ENCODE measurements at regions not wholly inside any gene's neighbourhood (a gene's known extent, or its start where the extent isn't known, plus 50 kb on each side); places are given as distances from the start of the nearest gene placed in this dataset.

GRCh38 chr2:12059616-12060441 lies 313.4 kb downstream of the LPIN1 start:
- no peak overlapping the region for H3K9ac ChIP-seq (ENCODE audit: low read length in 5 of 5)
- peaks cover 0 to 11% (median 0%) of the 10 kb centered on the region in 5 donors for H3K4me1 ChIP-seq (ENCODE audit: control insufficient read depth in 5 of 5, insufficient read depth in 5 of 5, low read length in 5 of 5)
- no peaks in the 10 kb centered on the region for H3K36me3 ChIP-seq (ENCODE audit: control insufficient read depth in 5 of 5, insufficient read depth in 5 of 5, low read length in 5 of 5)
- H3K27ac ChIP-seq (ENCODE audit: low read depth, low read length) = no peak overlapping the region
- peaks cover 0 to 2% (median 0%) of the 10 kb centered on the region in 5 donors for H3K27me3 ChIP-seq (ENCODE audit: control insufficient read depth in 5 of 5, insufficient read depth in 4 of 5, low read length in 5 of 5)
- no peak overlapping the region for H3K4me3 ChIP-seq (ENCODE audit: low read depth in 1 of 5, low read length in 5 of 5)
- no peaks in the 10 kb centered on the region for H3K9me3 ChIP-seq (ENCODE audit: control insufficient read depth in 5 of 5, low read length in 5 of 5)

GRCh38 chr2:12060886-12061285 lies 314.5 kb downstream of the LPIN1 start:
- Histone ChIP-seq H3K36me3 (ENCODE audit: control insufficient read depth in 5 of 5, insufficient read depth in 5 of 5, low read length in 5 of 5) (no peaks in the 10 kb centered on the region), H3K9ac (ENCODE audit: low read length in 5 of 5) (no peak overlapping the region), H3K4me3 (ENCODE audit: low read depth in 1 of 5, low read length in 5 of 5) (no peak overlapping the region), H3K4me1 (ENCODE audit: control insufficient read depth in 5 of 5, insufficient read depth in 5 of 5, low read length in 5 of 5) (peaks cover 0 to 11% (median 0%) of the 10 kb centered on the region in 5 donors), H3K9me3 (ENCODE audit: control insufficient read depth in 5 of 5, low read length in 5 of 5) (no peaks in the 10 kb centered on the region), H3K27ac (ENCODE audit: low read depth, low read length) (no peak overlapping the region), H3K27me3 (ENCODE audit: control insufficient read depth in 5 of 5, insufficient read depth in 4 of 5, low read length in 5 of 5) (peaks cover 0 to 2% (median 0%) of the 10 kb centered on the region in 5 donors)

DNA sequence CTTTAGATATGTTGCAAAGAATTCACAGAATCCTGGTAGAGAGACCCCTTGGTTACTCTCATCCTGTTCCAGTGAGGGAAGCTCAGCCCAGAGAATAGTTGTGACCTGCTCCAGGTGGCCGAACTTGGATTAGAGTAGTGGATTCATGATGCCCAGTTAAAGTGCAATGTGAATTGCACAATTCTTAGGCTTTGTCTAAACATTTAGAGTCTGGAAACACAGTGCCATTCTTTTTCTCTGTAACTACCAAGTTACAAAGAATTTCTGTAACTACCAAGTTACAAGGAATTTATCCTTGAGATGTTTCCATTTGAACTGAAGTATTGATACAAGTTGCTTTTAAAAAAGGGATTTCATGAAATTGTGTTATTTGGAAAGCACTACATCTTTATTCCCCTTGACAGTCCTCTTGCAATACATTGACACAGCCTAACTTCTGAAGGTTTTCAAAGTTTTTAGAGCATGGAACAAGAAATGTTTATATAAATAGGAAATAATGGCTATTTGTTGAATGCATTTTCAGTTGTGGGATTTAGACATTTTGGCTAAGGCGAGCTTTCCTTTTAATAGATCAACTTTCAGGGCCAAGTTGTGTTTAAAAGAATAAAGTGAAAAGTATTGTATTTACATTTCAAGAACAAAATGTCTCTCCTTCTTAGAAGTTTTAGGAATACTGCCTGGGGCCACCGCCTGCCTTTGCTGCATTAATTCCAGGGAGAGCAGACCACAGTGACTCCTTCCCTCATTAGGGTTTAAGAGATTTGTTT lies 315.0 kb downstream of the LPIN1 start:
- no peak overlapping the region for H3K4me3 ChIP-seq (ENCODE audit: low read depth in 1 of 5, low read length in 5 of 5)
- peaks cover 0 to 11% (median 0%) of the 10 kb centered on the region in 5 donors for H3K4me1 ChIP-seq (ENCODE audit: control insufficient read depth in 5 of 5, insufficient read depth in 5 of 5, low read length in 5 of 5)
- no peak overlapping the region for H3K27ac ChIP-seq (ENCODE audit: low read depth, low read length)
- no peak overlapping the region for H3K9ac ChIP-seq (ENCODE audit: low read length in 5 of 5)
- no peaks in the 10 kb centered on the region for H3K9me3 ChIP-seq (ENCODE audit: control insufficient read depth in 5 of 5, low read length in 5 of 5)
- peaks cover 0 to under 1% (median 0%) of the 10 kb centered on the region in 5 donors for H3K27me3 ChIP-seq (ENCODE audit: control insufficient read depth in 5 of 5, insufficient read depth in 4 of 5, low read length in 5 of 5)
- no peaks in the 10 kb centered on the region for H3K36me3 ChIP-seq (ENCODE audit: control insufficient read depth in 5 of 5, insufficient read depth in 5 of 5, low read length in 5 of 5)

GRCh38 chr2:12062053-12062395 lies 315.6 kb downstream of the LPIN1 start:
- Histone ChIP-seq H3K9ac (ENCODE audit: low read length in 5 of 5) (no peak overlapping the region), H3K4me3 (ENCODE audit: low read depth in 1 of 5, low read length in 5 of 5) (no peak overlapping the region), H3K9me3 (ENCODE audit: control insufficient read depth in 5 of 5, low read length in 5 of 5) (no peaks in the 10 kb centered on the region), H3K27me3 (ENCODE audit: control insufficient read depth in 5 of 5, insufficient read depth in 4 of 5, low read length in 5 of 5) (no peaks in the 10 kb centered on the region), H3K4me1 (ENCODE audit: control insufficient read depth in 5 of 5, insufficient read depth in 5 of 5, low read length in 5 of 5) (peaks cover 0 to 9% (median 0%) of the 10 kb centered on the region in 5 donors), H3K36me3 (ENCODE audit: control insufficient read depth in 5 of 5, insufficient read depth in 5 of 5, low read length in 5 of 5) (no peaks in the 10 kb centered on the region), H3K27ac (ENCODE audit: low read depth, low read length) (no peak overlapping the region)

DNA sequence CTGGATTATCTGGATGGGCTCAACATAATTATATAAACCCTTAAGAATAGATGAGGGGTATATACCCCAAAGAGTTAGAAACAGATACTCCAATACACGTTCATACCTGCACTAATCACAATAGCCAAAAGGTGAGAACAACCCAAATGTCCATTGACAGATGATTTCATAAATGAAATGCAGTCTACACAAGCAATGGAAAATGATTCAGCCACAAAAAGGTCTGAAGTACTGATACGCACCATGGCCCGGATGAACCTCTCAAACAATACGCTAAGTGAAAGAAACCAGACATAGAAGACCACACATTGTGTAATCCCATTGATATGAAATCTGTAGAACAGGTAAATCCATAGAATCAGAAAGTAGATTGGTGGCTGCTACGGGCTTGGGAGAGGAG lies 316.8 kb downstream of the LPIN1 start:
- no peaks in the 10 kb centered on the region for H3K9me3 ChIP-seq (ENCODE audit: control insufficient read depth in 5 of 5, low read length in 5 of 5)
- H3K4me1 ChIP-seq (ENCODE audit: control insufficient read depth in 5 of 5, insufficient read depth in 5 of 5, low read length in 5 of 5) = no peaks in the 10 kb centered on the region
- no peaks in the 10 kb centered on the region for H3K27me3 ChIP-seq (ENCODE audit: control insufficient read depth in 5 of 5, insufficient read depth in 4 of 5, low read length in 5 of 5)
- no peak overlapping the region for H3K27ac ChIP-seq (ENCODE audit: low read depth, low read length)
- no peak overlapping the region for H3K9ac ChIP-seq (ENCODE audit: low read length in 5 of 5)
- H3K36me3 ChIP-seq (ENCODE audit: control insufficient read depth in 5 of 5, insufficient read depth in 5 of 5, low read length in 5 of 5) = no peaks in the 10 kb centered on the region
- no peak overlapping the region for H3K4me3 ChIP-seq (ENCODE audit: low read depth in 1 of 5, low read length in 5 of 5)

DNA sequence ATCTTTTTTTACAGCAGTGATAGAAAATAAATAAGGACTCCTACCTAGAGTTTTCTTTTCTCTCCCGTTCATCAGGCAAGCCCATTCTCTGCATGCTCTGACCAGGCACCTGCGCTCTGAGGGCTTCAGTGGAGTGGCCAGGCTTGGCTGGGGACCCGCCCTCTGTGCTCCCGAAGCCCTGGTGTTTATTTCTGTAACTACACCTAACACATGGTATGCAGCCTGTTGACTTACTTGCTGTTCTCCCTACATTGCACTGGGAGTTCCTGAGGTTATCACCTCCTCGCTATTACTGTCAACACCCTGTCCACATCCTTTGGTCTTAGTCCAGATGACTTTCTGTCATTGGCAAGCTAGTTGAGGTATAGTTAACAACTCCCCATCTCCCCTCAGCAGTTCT lies 317.7 kb downstream of the LPIN1 start:
- Histone ChIP-seq H3K27ac (ENCODE audit: low read depth, low read length) (no peak overlapping the region), H3K36me3 (ENCODE audit: control insufficient read depth in 5 of 5, insufficient read depth in 5 of 5, low read length in 5 of 5) (no peaks in the 10 kb centered on the region), H3K4me3 (ENCODE audit: low read depth in 1 of 5, low read length in 5 of 5) (no peak overlapping the region), H3K27me3 (ENCODE audit: control insufficient read depth in 5 of 5, insufficient read depth in 4 of 5, low read length in 5 of 5) (no peaks in the 10 kb centered on the region), H3K9me3 (ENCODE audit: control insufficient read depth in 5 of 5, low read length in 5 of 5) (no peaks in the 10 kb centered on the region), H3K4me1 (ENCODE audit: control insufficient read depth in 5 of 5, insufficient read depth in 5 of 5, low read length in 5 of 5) (peaks cover 0 to 4% (median 0%) of the 10 kb centered on the region in 5 donors), H3K9ac (ENCODE audit: low read length in 5 of 5) (no peak overlapping the region)

DNA sequence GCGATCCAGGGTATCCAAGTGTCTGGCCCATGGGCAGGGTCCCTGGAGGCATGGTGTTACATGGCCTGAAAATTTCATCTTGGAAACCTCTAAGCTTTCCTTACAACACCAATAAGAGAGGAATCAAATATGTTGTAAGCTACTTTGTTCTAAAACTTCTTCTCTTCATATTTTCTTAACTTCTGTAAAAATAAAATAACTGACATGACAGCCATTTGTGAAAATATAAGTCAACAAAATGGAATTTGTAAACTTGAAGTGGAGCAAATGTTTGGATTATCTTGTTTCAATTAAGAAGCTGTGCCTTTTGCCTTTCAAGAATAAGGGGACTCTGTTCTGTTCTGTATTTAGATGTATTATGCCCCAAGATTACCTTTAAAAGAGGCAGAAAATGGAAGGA lies 319.7 kb downstream of the LPIN1 start:
- Histone ChIP-seq H3K27me3 (ENCODE audit: control insufficient read depth in 5 of 5, insufficient read depth in 4 of 5, low read length in 5 of 5) (no peaks in the 10 kb centered on the region), H3K4me1 (ENCODE audit: control insufficient read depth in 5 of 5, insufficient read depth in 5 of 5, low read length in 5 of 5) (peaks cover 0 to 4% (median 0%) of the 10 kb centered on the region in 5 donors), H3K27ac (ENCODE audit: low read depth, low read length) (no peak overlapping the region), H3K9ac (ENCODE audit: low read length in 5 of 5) (no peak overlapping the region), H3K4me3 (ENCODE audit: low read depth in 1 of 5, low read length in 5 of 5) (no peak overlapping the region), H3K36me3 (ENCODE audit: control insufficient read depth in 5 of 5, insufficient read depth in 5 of 5, low read length in 5 of 5) (no peaks in the 10 kb centered on the region), H3K9me3 (ENCODE audit: control insufficient read depth in 5 of 5, low read length in 5 of 5) (no peaks in the 10 kb centered on the region)

DNA sequence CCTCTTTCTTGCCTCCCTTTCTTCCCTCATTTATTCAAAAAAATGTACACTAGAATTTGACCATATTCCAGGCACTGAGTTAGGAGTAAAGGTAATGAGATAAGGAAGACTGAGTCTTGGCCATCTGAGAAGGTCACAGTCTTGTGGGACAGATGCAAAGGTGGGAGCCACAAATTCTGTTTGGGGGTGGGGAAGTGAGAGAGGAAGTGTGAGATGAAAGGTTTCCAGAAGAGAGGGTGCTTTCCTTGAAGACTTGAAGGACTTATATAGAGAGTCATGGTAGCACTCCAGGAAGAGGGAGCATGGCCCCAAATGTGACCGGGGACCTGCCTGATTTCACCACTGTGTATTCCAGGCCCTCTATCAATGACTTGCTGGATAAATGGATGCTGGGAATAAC lies 320.6 kb downstream of the LPIN1 start:
- Histone ChIP-seq H3K36me3 (ENCODE audit: control insufficient read depth in 5 of 5, insufficient read depth in 5 of 5, low read length in 5 of 5) (no peaks in the 10 kb centered on the region), H3K9me3 (ENCODE audit: control insufficient read depth in 5 of 5, low read length in 5 of 5) (no peaks in the 10 kb centered on the region), H3K27ac (ENCODE audit: low read depth, low read length) (no peak overlapping the region), H3K4me3 (ENCODE audit: low read depth in 1 of 5, low read length in 5 of 5) (no peak overlapping the region), H3K4me1 (ENCODE audit: control insufficient read depth in 5 of 5, insufficient read depth in 5 of 5, low read length in 5 of 5) (peaks cover 0 to 4% (median 0%) of the 10 kb centered on the region in 5 donors), H3K9ac (ENCODE audit: low read length in 5 of 5) (no peak overlapping the region), H3K27me3 (ENCODE audit: control insufficient read depth in 5 of 5, insufficient read depth in 4 of 5, low read length in 5 of 5) (no peaks in the 10 kb centered on the region)

- H3K4me1 ChIP-seq (ENCODE audit: control insufficient read depth in 5 of 5, insufficient read depth in 5 of 5, low read length in 5 of 5) = peaks cover 0 to 4% (median 0%) of the 10 kb centered on the region in 5 donors
- H3K36me3 ChIP-seq (ENCODE audit: control insufficient read depth in 5 of 5, insufficient read depth in 5 of 5, low read length in 5 of 5) = no peaks in the 10 kb centered on the region
- H3K27ac ChIP-seq (ENCODE audit: low read depth, low read length) = no peak overlapping the region
- H3K9ac ChIP-seq (ENCODE audit: low read length in 5 of 5) = no peak overlapping the region
- H3K27me3 ChIP-seq (ENCODE audit: control insufficient read depth in 5 of 5, insufficient read depth in 4 of 5, low read length in 5 of 5) = no peaks in the 10 kb centered on the region
- H3K9me3 ChIP-seq (ENCODE audit: control insufficient read depth in 5 of 5, low read length in 5 of 5) = no peaks in the 10 kb centered on the region
- H3K4me3 ChIP-seq (ENCODE audit: low read depth in 1 of 5, low read length in 5 of 5) = no peak overlapping the region
These were observed 322.5 kb downstream of the LPIN1 start for GRCh38 chr2:12068796-12069538.

GRCh38 chr2:12070153-12070552 lies 323.7 kb downstream of the LPIN1 start:
- no peak overlapping the region for H3K4me3 ChIP-seq (ENCODE audit: low read depth in 1 of 5, low read length in 5 of 5)
- H3K36me3 ChIP-seq (ENCODE audit: control insufficient read depth in 5 of 5, insufficient read depth in 5 of 5, low read length in 5 of 5) = no peaks in the 10 kb centered on the region
- no peaks in the 10 kb centered on the region for H3K9me3 ChIP-seq (ENCODE audit: control insufficient read depth in 5 of 5, low read length in 5 of 5)
- peaks cover 0 to 4% (median 0%) of the 10 kb centered on the region in 5 donors for H3K4me1 ChIP-seq (ENCODE audit: control insufficient read depth in 5 of 5, insufficient read depth in 5 of 5, low read length in 5 of 5)
- H3K9ac ChIP-seq (ENCODE audit: low read length in 5 of 5) = no peak overlapping the region
- H3K27ac ChIP-seq (ENCODE audit: low read depth, low read length) = no peak overlapping the region
- H3K27me3 ChIP-seq (ENCODE audit: control insufficient read depth in 5 of 5, insufficient read depth in 4 of 5, low read length in 5 of 5) = no peaks in the 10 kb centered on the region

All from subcutaneous abdominal adipose tissue (tissue), 5 donors.